H1 (cell line): ENCODE measurements at regions not wholly inside any gene's neighbourhood (a gene's known extent, or its start where the extent isn't known, plus 50 kb on each side); places are given as distances from the start of the nearest gene placed in this dataset.

Source experiments
- CTCF ChIA-PET: fragments of 300-600 bp; sonication (Branson Sonifier 250); formaldehyde crosslinking; loops from one replicate; lab custom pipeline; 2021; ENCODE audit not compliant: partially characterized antibody; lab: Charles Lee
- POLR2A ChIA-PET: fragments of 300-600 bp; sonication (Branson Sonifier 250); formaldehyde crosslinking; loops from one replicate; lab custom pipeline; 2021; ENCODE audit warnings: inconsistent platforms; ENCODE audit not compliant: partially characterized antibody; lab: Charles Lee
- DNase-seq, 2 experiments: peaks; one replicate each; pipeline versions ENCODE4 v3.0.0 to v3.0.0-alpha.2; 2010 to 2022; ENCODE audit warnings: low spot score in 2 of 2, low read depth in 1 of 2, mixed read lengths in 1 of 2
- FAIRE-seq: peaks from 2 replicates; lab custom pipeline; 2011; peaks lifted over from hg19 to GRCh38; lab: Jason Lieb, UNC
- H2AFZ ChIP-seq: 2 replicates; pipeline ENCODE4 v1.8.1; 2012; ENCODE audit warnings: low read length, inconsistent platforms
- H2AK5ac ChIP-seq: 2 replicates; pipeline ENCODE4 v1.6.1; 2013; ENCODE audit warnings: low read depth, low read length
- H2BK120ac ChIP-seq: replicated peaks from 2 replicates; pipeline ENCODE3; 2013; ENCODE audit warnings: low read depth, low read length, inconsistent platforms
- H2BK12ac ChIP-seq: 2 replicates; pipeline ENCODE4 v1.6.1; 2013; ENCODE audit warnings: low read depth, low read length
- H2BK15ac ChIP-seq: 2 replicates; pipeline ENCODE4 v1.6.1; 2013; ENCODE audit warnings: low read length
- H2BK20ac ChIP-seq: 2 replicates; pipeline ENCODE4 v1.6.1; 2013; ENCODE audit warnings: low read length
- H2BK5ac ChIP-seq: 2 replicates; pipeline ENCODE4 v1.6.1; 2013; ENCODE audit warnings: low read depth, low read length
- H3K14ac ChIP-seq: 2 replicates; pipeline ENCODE4 v1.6.1; 2013; ENCODE audit warnings: inconsistent platforms; ENCODE audit not compliant: insufficient read length
- H3K18ac ChIP-seq: 2 replicates; pipeline ENCODE4 v1.6.1; 2013; ENCODE audit warnings: low read length; ENCODE audit errors: extremely low read depth
- H3K23ac ChIP-seq: 2 replicates; pipeline ENCODE4 v1.6.1; 2013; ENCODE audit warnings: inconsistent platforms; ENCODE audit not compliant: insufficient read length
- H3K23me2 ChIP-seq: 2 replicates; pipeline ENCODE4 v1.6.1; 2013; ENCODE audit warnings: low read depth, low read length
- H3K27ac ChIP-seq: 2 replicates; pipeline ENCODE4 v1.6.1; 2011; ENCODE audit warnings: low read depth, low read length, inconsistent platforms
- H3K27me3 ChIP-seq, 4 experiments: replicated peaks in 1 of 4; 1 replicate in 1 of 4; 2 replicates in 3 of 4; pipeline versions ENCODE4 v1.6.1 to v1.8.1; 2011 to 2013; ENCODE audit warnings: low read length in 3 of 4, mild to moderate bottlenecking in 3 of 4, inconsistent platforms in 2 of 4, mixed read lengths in 2 of 4, moderate library complexity in 1 of 4; ENCODE audit not compliant: control insufficient read depth in 3 of 4, insufficient read depth in 3 of 4; ENCODE audit errors: extremely low read depth in 1 of 4
- H3K36me3 ChIP-seq, 4 experiments: 2 replicates each; pipeline versions ENCODE4 v1.6.1 to v1.8.1; 2011 to 2013; ENCODE audit warnings: mild to moderate bottlenecking in 4 of 4, low read length in 3 of 4, moderate library complexity in 2 of 4, control low read depth in 1 of 4, inconsistent platforms in 1 of 4; ENCODE audit not compliant: insufficient read depth in 4 of 4, control insufficient read depth in 2 of 4
- H3K4ac ChIP-seq: replicated peaks from 2 replicates; pipeline ENCODE3; 2013; ENCODE audit warnings: low read length, low read depth, mixed read lengths, inconsistent platforms; ENCODE audit not compliant: insufficient read length
- H3K4me1 ChIP-seq, 4 experiments: replicated peaks in 1 of 4; 1 replicate in 1 of 4; 2 replicates in 3 of 4; pipeline versions ENCODE4 v1.6.1 to v1.8.1; 2011 to 2013; ENCODE audit warnings: low read length in 3 of 4, inconsistent platforms in 2 of 4, mixed read lengths in 1 of 4; ENCODE audit not compliant: insufficient read depth in 4 of 4, control insufficient read depth in 3 of 4
- H3K4me2 ChIP-seq, 2 experiments: 2 replicates each; pipeline versions ENCODE4 v1.6.1 to v1.8.1; 2011 to 2013; ENCODE audit warnings: low read depth in 2 of 2, low read length in 2 of 2, control low read depth in 1 of 2, inconsistent platforms in 1 of 2, mild to moderate bottlenecking in 1 of 2; ENCODE audit not compliant: insufficient read depth in 1 of 2
- H3K4me3 ChIP-seq, 4 experiments: fragments of 200-600, 300-600 bp in 1 of 4; sonication (generic), shearing (Covaris generic), sonication (Bioruptor Twin) in 1 of 4; 2 replicates each; pipeline versions ENCODE4 v1.5.1 to v1.8.1; 2011 to 2016; ENCODE audit warnings: low read length in 4 of 4, low read depth in 3 of 4, control low read depth in 2 of 4, inconsistent platforms in 2 of 4, mild to moderate bottlenecking in 2 of 4, mixed read lengths in 1 of 4, moderate library complexity in 1 of 4; ENCODE audit not compliant: insufficient read depth in 2 of 4; ENCODE audit errors: extremely low read depth in 1 of 4
- H3K56ac ChIP-seq: replicated peaks from 2 replicates; pipeline ENCODE3; 2013; ENCODE audit warnings: low read depth, mild to moderate bottlenecking, mixed read lengths, low read length, inconsistent platforms; ENCODE audit not compliant: insufficient read length
- H3K79me1 ChIP-seq: 2 replicates; pipeline ENCODE4 v1.6.1; 2013; ENCODE audit warnings: low read depth, low read length, control low read depth
- H3K79me2 ChIP-seq, 2 experiments: 2 replicates each; pipeline versions ENCODE4 v1.6.1 to v1.8.1; 2012 to 2013; ENCODE audit warnings: low read length in 2 of 2, mild to moderate bottlenecking in 2 of 2, inconsistent platforms in 1 of 2; ENCODE audit not compliant: insufficient read depth in 2 of 2, control insufficient read depth in 1 of 2
- H3K9ac ChIP-seq, 4 experiments: replicated peaks in 1 of 4; 1 replicate in 1 of 4; 2 replicates in 3 of 4; pipeline versions ENCODE4 v1.6.1 to v1.8.1; 2011 to 2013; ENCODE audit warnings: low read depth in 3 of 4, low read length in 3 of 4, control low read depth in 2 of 4, mild to moderate bottlenecking in 2 of 4, moderate library complexity in 2 of 4, inconsistent platforms in 1 of 4; ENCODE audit errors: extremely low read depth in 1 of 4
- H3K9me3 ChIP-seq, 2 experiments: 2 replicates each; pipeline versions ENCODE4 v1.6.1 to v1.8.1; 2012 to 2013; ENCODE audit warnings: mild to moderate bottlenecking in 2 of 2, moderate library complexity in 2 of 2, control low read depth in 1 of 2, inconsistent platforms in 1 of 2, low read depth in 1 of 2, low read length in 1 of 2, mixed read lengths in 1 of 2; ENCODE audit not compliant: insufficient read depth in 2 of 2
- H4K20me1 ChIP-seq, 2 experiments: replicated peaks in 1 of 2; 2 replicates each; pipeline versions ENCODE3 to v1.8.1; 2011 to 2013; ENCODE audit warnings: inconsistent platforms in 2 of 2, low read length in 2 of 2, mild to moderate bottlenecking in 1 of 2; ENCODE audit not compliant: insufficient read depth in 2 of 2, control insufficient read depth in 1 of 2
- H4K5ac ChIP-seq: 2 replicates; pipeline ENCODE4 v1.6.1; 2013; ENCODE audit warnings: low read length, low read depth, mixed read lengths, inconsistent platforms; ENCODE audit not compliant: insufficient read length
- H4K8ac ChIP-seq: 2 replicates; pipeline ENCODE4 v1.8.0; 2013; ENCODE audit warnings: mild to moderate bottlenecking, moderate library complexity, low read length, inconsistent platforms; ENCODE audit not compliant: insufficient read depth; ENCODE audit errors: extremely low read depth
- H4K91ac ChIP-seq: replicated peaks from 2 replicates; pipeline ENCODE3; 2013; ENCODE audit warnings: low read length, mixed read lengths, inconsistent platforms; ENCODE audit not compliant: insufficient read length
- KDM1A ChIP-seq: fragments of 200-600, 300-600 bp; sonication (generic); IDR thresholded peaks from 2 replicates; pipeline ENCODE4 v1.7.1; 2016; ENCODE audit warnings: mild to moderate bottlenecking, low read length, borderline replicate concordance
- RNF2 ChIP-seq: fragments of 200-900, 300-1000 bp; sonication (generic); IDR thresholded peaks from 2 replicates; pipeline ENCODE4 v1.7.1; 2016; ENCODE audit warnings: borderline replicate concordance, low read depth, mild to moderate bottlenecking, antibody characterized with exemption, low read length; ENCODE audit not compliant: poor library complexity, severe bottlenecking; ENCODE audit errors: missing control alignments
- WGBS, 2 experiments: shearing (Covaris generic) in 1 of 2; methylation state at CpG; one replicate each; pipeline versions ENCODE4 v1.1.6 to v1.1.7; 2013 to 2015; ENCODE audit warnings: low lambda C conversion rate in 2 of 2, mixed read lengths in 2 of 2, inconsistent platforms in 1 of 2, low coverage in 1 of 2, missing lambda C conversion rate in 1 of 2; ENCODE audit not compliant: insufficient replicate concordance in 2 of 2, insufficient coverage in 1 of 2, insufficient read length in 1 of 2; ENCODE audit errors: extremely low coverage in 1 of 2, missing lambda C conversion rate in 1 of 2; 5-methylcytosine and 5-hydroxymethylcytosine counted together

DNA sequence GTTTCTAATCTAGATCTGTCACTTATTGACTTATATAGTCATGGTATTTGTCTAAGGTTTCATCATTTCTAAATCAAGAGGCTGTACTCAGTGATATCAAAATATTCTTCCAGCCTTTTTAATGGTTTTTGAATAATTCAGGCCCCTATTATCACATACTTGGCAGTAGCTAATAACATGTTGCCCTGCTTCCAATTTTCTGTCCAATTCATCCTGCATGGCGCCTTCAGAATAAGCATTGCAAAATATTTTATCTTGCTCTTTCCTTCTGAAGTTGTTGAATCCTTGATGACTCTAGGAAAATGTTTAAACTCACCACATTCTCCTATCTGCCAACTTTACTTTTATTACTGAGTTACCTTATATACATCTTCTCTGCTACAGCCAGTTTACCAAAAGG is 517.2 kb upstream of the B3GALT2 start:
- Histone ChIP-seq H3K4me3 (no peak overlapping the region), H2BK120ac (no peak overlapping the region), H3K23ac (no peak overlapping the region), H3K18ac (no peak overlapping the region), H2BK12ac (no peak overlapping the region), H4K5ac (no peak overlapping the region), H3K23me2 (no peaks in the 10 kb centered on the region), H2BK5ac (no peak overlapping the region), H4K8ac (no peak overlapping the region), H3K9me3 (no peaks in the 10 kb centered on the region), H3K14ac (no peak overlapping the region), H2BK20ac (no peak overlapping the region), H3K4me2 (no peak overlapping the region), H3K56ac (no peak overlapping the region), H3K27ac (no peak overlapping the region), H4K91ac (no peak overlapping the region), H3K27me3 (no peaks in the 10 kb centered on the region), H3K79me2 (no peaks in the 10 kb centered on the region), H2AK5ac (no peak overlapping the region), H3K36me3 (no peaks in the 10 kb centered on the region), H3K9ac (no peak overlapping the region), H3K4me1 (no peaks in the 10 kb centered on the region), H2BK15ac (no peak overlapping the region), H3K4ac (no peak overlapping the region), H2AFZ (no peak overlapping the region), H3K79me1 (no peaks in the 10 kb centered on the region), H4K20me1 (no peaks in the 10 kb centered on the region)
- CTCF ChIA-PET = no interaction called here
- WGBS, 2 experiments = 88% methylated on average over 1 of the region's 1 CpG; no CpG with 5 or more reads in 1 of the 2 experiments
- TF ChIP-seq KDM1A (no peak), RNF2 (no peak)
- POLR2A ChIA-PET = no interaction called here
- FAIRE-seq (no peak), DNase-seq (no peak)
